ENCODE measurements at regions not wholly inside any gene's neighbourhood (a gene's known extent, or its start where the extent isn't known, plus 50 kb on each side); places are given as distances from the start of the nearest gene placed in this dataset.
"Not testable (repeated sequence)": the region's sequence is repeated elsewhere in the genome, so short reads cannot be mapped to it uniquely, and the experiment has no call there.

- intact Hi-C loops (cut with micrococcal nuclease): no loop called here
Observed at GRCh38 chr18:9009703-9010488, 92.6 kb upstream of the NDUFV2 start.

GRCh38 chr18:9011431-9011830 is 91.1 kb upstream of the NDUFV2 start:
- intact Hi-C loops (cut with micrococcal nuclease): no loop called here

- intact Hi-C loops (cut with micrococcal nuclease): no loop called here
Observed at GRCh38 chr18:9013926-9014373, 88.5 kb upstream of the NDUFV2 start.

- intact Hi-C loops (cut with micrococcal nuclease): no loop called here
Observed at GRCh38 chr18:9015689-9016088, 86.8 kb upstream of the NDUFV2 start.

GRCh38 chr18:9016633-9017166 is 85.8 kb upstream of the NDUFV2 start:
- intact Hi-C loops (cut with micrococcal nuclease): no loop called here

GRCh38 chr18:9017167-9017904 is 85.2 kb upstream of the NDUFV2 start:
- intact Hi-C loops (cut with micrococcal nuclease): no loop called here

GRCh38 chr18:9017905-9018227 is 84.6 kb upstream of the NDUFV2 start:
- intact Hi-C loops (cut with micrococcal nuclease): no loop called here

- intact Hi-C loops (cut with micrococcal nuclease): no loop called here
Observed at GRCh38 chr18:9019135-9019534, 83.4 kb upstream of the NDUFV2 start.

- intact Hi-C loops (cut with micrococcal nuclease): no loop called here
Observed at GRCh38 chr18:9020221-9020620, 82.3 kb upstream of the NDUFV2 start.

- intact Hi-C loops (cut with micrococcal nuclease): no loop called here
Observed at GRCh38 chr18:9021458-9021857, 81.0 kb upstream of the NDUFV2 start.

GRCh38 chr18:9022397-9023155 is 79.9 kb upstream of the NDUFV2 start:
- intact Hi-C loops (cut with micrococcal nuclease): no loop called here

- intact Hi-C loops (cut with micrococcal nuclease): not testable (repeated sequence)
Observed at GRCh38 chr18:9024031-9024646, 78.4 kb upstream of the NDUFV2 start.

GRCh38 chr18:9025091-9025838 is 77.2 kb upstream of the NDUFV2 start:
- intact Hi-C loops (cut with micrococcal nuclease): no loop called here

- intact Hi-C loops (cut with micrococcal nuclease): no loop called here
Observed at GRCh38 chr18:9029131-9029530, 73.4 kb upstream of the NDUFV2 start.

GRCh38 chr18:9032519-9032918 is 70.0 kb upstream of the NDUFV2 start:
- intact Hi-C loops (cut with micrococcal nuclease): no loop called here

- intact Hi-C loops (cut with micrococcal nuclease): no loop called here
Observed at GRCh38 chr18:9038277-9038871, 64.1 kb upstream of the NDUFV2 start.

GRCh38 chr18:9039441-9040071 is 62.9 kb upstream of the NDUFV2 start:
- intact Hi-C loops (cut with micrococcal nuclease): no loop called here

GRCh38 chr18:9042766-9043481 is 59.6 kb upstream of the NDUFV2 start:
- intact Hi-C loops (cut with micrococcal nuclease): no loop called here

GRCh38 chr18:9043581-9043980 is 58.9 kb upstream of the NDUFV2 start:
- intact Hi-C loops (cut with micrococcal nuclease): no loop called here
